ENCODE measurements at regions not wholly inside any gene's neighbourhood (a gene's known extent, or its start where the extent isn't known, plus 50 kb on each side); places are given as distances from the start of the nearest gene placed in this dataset.
"Not testable (repeated sequence)": the region's sequence is repeated elsewhere in the genome, so short reads cannot be mapped to it uniquely, and the experiment has no call there.

DNA sequence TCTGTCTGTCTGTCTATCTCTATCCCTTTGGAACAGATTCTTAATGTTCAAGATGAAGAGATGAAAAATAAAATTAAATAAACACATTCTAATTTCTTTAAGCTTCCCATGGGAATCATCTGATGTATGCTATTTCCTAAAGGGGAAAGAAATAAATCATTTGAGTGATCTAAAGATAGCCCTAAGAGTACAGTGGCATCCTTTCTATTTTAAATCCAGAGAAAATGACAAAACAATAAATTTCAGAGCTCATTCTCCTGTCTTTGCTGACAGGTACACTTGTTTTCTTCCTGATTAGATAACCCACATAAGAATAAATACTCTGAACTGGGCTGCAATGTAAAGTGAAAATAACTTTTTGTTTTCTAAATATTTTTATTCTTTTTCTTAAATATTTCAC is 550.4 kb downstream of the JRKL start:
- no peak for DNase-seq

DNA sequence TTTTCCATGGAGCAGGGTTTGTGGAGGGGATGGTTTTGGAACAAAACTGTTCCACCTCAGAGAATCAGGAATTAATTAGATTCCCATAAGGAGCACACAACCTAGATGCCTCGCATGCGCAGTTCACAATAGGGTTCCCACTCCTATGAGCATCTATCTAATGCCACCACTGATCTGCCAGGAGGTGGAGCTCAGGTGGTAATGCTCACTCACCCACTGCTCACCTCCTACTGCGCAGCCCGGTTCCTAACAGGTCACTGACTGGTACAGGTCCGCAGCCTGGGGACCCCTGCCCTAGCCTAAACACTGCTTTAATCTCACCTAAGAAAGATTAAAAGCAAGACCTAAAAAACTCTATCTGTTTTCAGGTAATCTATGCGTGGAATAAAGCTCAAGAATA is 553.0 kb downstream of the JRKL start:
- no peak for DNase-seq

GRCh38 chr11:96943970-96944369 is 554.2 kb downstream of the JRKL start:
- DNase-seq, result no peak

- no peak for DNase-seq
Observed at GRCh38 chr11:96948066-96948465, 558.3 kb downstream of the JRKL start.

DNA sequence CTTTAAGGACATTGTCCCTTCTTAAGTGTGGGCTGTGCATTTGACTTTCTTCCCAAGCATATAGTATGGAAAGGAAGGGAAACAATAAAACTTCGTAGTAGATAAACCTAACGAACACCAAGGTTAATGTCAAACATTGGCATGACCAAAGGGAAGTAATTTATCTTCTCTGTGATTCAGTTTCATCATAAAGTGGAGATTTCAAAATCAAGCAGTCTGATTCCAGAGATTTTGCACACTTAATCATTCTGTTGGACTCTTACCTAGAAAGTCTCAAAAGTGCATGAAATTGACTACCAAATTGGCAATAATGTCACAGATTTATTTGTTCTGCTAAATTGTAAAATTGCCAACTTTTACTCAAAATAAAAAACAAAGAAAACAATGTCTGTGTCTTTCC is 559.7 kb downstream of the JRKL start:
- DNase-seq, result no peak

DNA sequence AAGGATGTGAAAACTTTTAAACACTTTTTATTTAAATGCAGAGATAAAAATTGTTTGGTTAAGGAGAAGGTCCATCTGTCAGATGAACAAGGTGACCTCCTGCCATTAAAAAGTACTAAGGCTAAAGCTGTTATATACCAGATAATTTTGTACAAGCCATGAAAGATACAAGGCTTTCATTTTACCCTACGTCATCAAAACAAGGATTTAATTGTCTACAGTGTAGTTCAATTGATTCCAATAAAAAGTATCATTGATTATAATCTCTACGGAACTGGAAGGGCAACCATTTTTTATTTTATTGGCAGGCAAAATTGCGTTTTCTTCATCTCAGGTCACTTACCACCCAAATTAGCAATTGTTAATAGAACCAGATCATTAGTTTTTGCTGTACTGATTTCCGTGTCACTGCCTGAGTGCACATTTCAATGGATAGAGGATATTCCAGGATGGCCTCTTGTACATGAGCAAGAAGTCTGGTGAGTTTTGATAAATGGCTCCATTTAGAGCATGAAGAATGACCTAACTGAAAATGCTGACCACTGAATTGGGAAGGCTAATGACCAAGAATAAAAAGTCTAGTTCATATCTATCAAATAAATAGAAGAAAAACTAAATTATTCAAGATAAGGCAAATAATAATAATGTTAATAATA is 564.9 kb downstream of the JRKL start:
- no peak for DNase-seq

GRCh38 chr11:96960476-96960875 is 570.7 kb downstream of the JRKL start:
- DNase-seq, result no peak

GRCh38 chr11:96960926-96961325 is 571.1 kb downstream of the JRKL start:
- DNase-seq, result no peak

GRCh38 chr11:96961931-96962330 is 572.1 kb downstream of the JRKL start:
- DNase-seq, result no peak

GRCh38 chr11:96963375-96963774 is 573.6 kb downstream of the JRKL start:
- DNase-seq, result no peak

DNA sequence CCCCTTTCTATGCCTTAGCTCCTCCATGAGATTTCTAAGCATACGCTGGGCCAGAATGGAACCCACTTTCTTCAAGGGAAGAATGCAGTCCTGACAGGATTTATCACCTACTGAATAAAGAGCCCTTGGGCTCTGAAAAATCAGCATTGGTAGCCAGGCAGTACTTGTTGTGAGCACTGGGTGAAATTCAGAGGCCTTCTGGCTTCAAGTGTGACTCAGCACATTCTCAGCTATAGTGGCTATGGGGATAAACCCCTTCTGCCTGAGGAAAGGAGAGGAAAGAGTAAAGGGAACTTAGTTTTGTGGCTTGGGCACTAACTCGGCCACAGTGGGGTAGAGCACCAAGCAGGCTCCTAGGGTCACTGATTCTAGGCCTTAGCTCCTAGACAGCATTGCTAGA is 574.8 kb downstream of the JRKL start:
- DNase-seq, result no peak

DNA sequence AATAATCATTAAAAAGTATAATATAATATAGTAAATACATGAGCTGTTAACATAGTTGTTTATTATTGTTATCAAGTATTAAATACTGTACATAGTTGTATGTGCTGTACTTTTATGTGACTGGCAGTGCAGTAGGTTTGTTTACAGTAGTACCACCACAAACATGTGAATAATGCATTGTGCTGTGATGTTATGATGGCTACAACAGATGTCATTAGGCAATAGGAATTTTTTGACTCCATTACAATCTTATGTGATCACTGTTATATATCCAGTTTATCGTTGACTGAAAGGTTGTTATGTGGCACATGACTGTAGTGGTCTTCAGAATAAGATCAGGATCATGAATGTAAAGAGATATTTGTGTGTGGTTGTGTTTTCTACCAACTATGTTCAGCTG is 577.8 kb downstream of the JRKL start:
- DNase-seq, result no peak

DNA sequence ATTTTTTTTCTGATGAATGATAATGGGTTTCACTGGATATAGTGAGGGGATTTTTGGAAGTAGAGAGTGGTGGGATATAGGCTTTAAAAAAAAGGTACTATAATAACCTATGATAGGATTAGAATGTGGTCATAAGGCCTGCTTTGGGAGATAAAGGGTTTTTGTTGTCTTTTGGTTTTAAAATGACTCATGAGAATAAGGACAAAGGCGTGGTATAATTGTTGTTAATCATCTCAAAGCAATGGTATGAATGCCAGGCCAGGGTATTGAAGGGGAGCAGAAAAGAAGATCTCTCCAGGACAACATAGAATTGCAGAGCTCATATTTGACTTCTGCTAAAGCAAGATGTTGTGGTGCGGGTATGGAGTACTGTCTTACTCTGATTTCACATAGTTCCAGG is 579.4 kb downstream of the JRKL start:
- DNase-seq, result no peak

- DNase-seq, result no peak
Observed at GRCh38 chr11:96978751-96979150, 588.9 kb downstream of the JRKL start.

GRCh38 chr11:96986516-96986915 is 596.7 kb downstream of the JRKL start:
- DNase-seq, result no peak

DNA sequence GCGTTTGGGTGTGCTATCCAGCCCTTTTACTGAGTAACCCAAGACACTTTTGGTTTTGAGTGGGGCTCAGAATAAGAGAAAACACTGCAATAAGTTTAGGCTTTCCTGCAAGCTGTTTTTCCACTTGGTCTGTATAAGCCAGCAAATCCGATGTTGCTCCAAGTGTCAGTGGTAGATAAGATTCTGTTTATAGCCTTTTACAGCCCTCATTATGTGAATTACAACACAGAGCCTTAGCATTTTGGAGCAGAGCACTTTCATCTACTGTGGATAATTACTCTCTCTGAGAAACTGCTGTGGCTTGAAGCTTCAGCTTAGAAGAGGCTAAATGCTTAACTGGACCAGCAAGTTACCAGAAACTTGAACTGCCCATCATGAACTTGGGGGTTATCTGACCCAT is 601.1 kb downstream of the JRKL start:
- DNase-seq, result no peak

DNA sequence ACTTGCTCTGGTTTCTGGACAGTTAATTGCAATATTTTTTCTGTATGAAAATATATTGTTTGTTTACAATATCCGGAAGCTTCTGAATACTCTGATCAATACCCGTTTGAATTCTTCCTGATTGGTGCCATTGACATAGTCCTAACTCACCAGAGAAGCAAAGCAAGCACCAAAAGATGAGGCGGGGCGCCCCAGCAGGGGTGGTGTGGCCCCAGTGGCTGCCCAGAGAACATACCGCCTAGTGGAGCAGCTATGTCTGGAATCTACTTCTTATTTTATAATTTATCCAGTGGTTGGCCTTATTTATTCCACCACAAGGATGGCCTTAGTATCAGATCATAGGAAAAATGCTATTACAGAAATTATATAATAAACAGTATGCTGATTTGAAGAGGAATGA is 610.7 kb downstream of the JRKL start:
- DNase-seq, result no peak

GRCh38 chr11:97007283-97007682 is 617.5 kb downstream of the JRKL start:
- DNase-seq, result no peak

GRCh38 chr11:97009613-97010012 is 619.8 kb downstream of the JRKL start:
- DNase-seq, result no peak

GRCh38 chr11:97010997-97011396 is 621.2 kb downstream of the JRKL start:
- DNase-seq, result not testable (repeated sequence)

DNA sequence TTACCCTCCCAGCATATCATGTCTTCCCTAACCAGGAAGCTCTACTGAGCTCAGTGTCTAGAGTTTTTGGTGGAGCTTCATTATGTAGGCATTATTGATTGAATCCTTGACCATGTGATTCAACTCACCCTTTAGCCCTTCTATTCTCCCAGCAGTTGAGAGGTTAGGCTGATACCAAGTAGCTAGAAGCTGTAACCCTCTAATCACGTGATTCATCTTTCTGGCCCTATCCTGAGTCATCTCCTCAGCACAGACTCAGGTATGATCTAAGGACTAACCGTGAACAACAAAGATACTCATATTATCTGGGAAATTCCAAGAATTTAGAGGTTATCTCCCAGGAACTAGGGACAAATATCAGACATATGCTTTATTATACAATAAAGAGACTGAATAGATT is 625.5 kb downstream of the JRKL start:
- DNase-seq, result no peak

GRCh38 chr11:97019305-97019704 is 629.5 kb downstream of the JRKL start:
- no peak for DNase-seq

GRCh38 chr11:97019754-97020153 is 629.9 kb downstream of the JRKL start:
- DNase-seq, result no peak

GRCh38 chr11:97022955-97023354 is 633.1 kb downstream of the JRKL start:
- DNase-seq, result no peak

- no peak for DNase-seq
Observed at GRCh38 chr11:97028836-97029406, 639.1 kb downstream of the JRKL start.

Data from DMS79 (cell line).